Posterior vena cava (tissue), 2 donors: ENCODE measurements at regions not wholly inside any gene's neighbourhood (a gene's known extent, or its start where the extent isn't known, plus 50 kb on each side); places are given as distances from the start of the nearest gene placed in this dataset.
A peak's percentile ranks its signal among the peaks of the same experiment; 100 is the strongest.

Source experiments
- DNase-seq: peaks from one replicate; pipeline ENCODE4 v3.0.0-alpha.2; 2020; ENCODE audit warnings: low spot score
- intact Hi-C, 2 donors: fragments of 100-400 bp; cut with DNase I; formaldehyde crosslinking; loops; one replicate each; pipeline versions ENCODE4 v1.14.1 to v1.14.2; 2022 to 2023
- donor health status: DM: yes; HTN: yes; CAD: no.
- donor health status: DM: yes; HTN: yes; CAD: no.

DNA sequence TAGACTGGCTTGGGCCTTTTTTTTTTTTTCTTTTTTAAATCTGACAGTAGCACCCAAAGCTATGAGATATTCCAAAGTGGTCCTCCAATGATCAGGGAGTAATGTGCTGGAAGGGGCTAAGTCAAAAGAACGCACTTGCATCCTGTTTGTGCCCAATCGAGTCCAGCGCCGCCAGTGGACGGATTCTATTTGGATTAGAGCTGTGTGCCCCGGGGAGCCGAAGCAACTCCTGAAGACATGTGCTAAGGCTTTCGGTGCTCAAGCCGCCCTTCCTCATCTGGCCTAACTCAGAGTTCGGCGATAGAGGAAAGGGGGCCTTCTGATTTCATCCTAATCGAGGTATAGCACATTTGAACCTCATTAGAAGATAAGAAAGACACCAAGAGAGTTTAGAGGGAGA, 147.8 kb upstream of the NECTIN1 start:
- DNase-seq = peak; percentile 74
- intact Hi-C loops = no loop called here

DNA sequence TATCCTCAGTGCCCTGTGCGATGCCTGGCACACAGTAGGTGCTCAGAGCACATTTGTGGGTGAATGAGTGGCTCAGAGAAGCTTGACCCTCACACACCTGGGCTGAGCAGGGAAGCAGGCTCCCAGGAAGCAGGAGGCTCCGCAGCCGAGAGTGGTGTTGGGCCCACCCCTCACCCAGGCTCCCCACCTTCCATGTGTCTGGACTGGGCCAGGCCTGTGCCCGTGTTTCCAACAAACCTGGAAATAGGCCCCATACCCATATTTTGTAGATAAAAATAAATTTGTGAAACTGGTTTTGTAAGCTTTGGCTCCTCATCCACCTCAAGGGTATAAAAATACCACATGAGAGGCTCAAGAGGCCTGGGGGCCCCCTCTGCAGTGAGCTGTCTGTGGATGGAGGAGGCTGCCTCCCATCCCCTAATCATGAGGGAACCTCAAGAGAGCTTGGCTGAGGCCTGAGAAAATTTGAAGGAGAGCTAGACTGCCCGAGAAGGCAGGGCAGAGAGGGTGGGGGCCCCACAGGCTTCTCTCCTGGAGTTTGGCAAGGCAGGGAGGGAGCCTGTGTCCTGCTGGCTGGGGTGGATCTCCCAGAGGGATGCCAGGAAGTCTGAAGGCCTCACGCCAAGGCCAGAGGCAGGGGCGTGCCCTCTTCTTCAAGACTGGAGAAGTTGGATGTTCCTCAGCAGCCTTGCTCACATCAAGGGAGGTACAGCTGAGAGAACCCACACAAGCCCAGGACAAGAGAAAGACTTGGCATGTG, 147.0 kb upstream of the NECTIN1 start:
- peak; percentile 78 for DNase-seq
- intact Hi-C loops = no loop called here

DNA sequence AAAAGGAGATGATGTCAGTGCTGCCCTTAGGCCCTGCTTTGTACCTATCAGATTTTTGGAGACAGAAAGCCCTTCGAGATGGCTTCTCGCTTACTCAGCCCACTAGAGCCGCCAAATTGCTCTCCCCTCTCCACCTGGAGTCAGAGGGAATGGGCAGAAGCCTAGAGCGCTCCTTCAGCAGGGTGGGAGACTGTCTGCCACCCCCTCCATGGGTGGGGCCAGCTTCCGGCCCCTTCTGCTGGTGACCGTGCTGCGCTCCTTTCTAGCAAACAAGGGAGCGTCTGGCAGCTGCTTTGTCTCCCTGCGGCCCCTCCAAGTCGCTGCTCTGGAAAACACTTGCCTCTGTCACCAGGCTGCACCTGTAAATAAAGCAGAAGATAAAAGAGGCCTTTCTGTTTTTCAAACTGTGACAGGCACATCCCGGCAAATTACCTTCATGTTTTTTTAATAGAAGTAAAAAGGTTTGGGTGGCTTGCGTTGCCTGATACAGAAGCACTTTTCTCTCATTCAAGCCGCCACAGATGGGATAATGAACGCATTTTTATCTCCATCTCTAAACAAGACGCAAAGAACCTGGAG, 145.7 kb upstream of the NECTIN1 start:
- intact Hi-C loops = no loop called here
- peak; percentile 46 for DNase-seq

DNA sequence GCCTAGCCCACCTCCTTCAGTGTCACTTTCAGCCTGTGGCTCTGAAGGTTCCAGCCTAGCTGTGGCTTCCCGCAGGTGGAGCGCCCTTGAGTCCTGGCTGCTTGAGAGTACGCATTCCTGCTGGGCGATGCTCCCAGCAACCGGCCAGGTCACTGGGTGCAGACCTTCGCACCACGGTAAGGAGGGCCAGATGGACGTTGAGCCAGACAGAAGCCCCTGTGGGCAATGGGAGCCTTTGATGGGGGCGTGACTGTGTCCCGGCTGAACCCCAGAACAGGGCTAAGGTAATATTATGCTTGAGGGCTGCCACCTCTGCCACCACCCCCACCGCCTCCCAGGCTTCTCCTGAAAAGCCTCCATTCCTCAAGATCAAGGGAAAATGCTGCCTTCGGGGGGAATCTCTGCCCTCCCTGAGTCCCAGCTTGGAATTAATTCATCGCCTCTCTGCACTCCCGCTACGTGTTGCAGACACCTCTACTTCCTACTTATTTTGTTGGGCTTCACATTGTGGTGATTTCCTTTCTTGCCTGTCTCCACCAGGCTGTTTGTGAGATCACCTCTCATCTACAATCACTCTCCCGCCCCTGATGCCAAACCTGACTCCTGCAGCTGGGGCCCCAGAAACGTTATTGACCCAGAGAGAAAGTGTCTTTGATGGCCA, 144.9 kb upstream of the NECTIN1 start:
- intact Hi-C loops = no loop called here
- peak; percentile 59 for DNase-seq

DNA sequence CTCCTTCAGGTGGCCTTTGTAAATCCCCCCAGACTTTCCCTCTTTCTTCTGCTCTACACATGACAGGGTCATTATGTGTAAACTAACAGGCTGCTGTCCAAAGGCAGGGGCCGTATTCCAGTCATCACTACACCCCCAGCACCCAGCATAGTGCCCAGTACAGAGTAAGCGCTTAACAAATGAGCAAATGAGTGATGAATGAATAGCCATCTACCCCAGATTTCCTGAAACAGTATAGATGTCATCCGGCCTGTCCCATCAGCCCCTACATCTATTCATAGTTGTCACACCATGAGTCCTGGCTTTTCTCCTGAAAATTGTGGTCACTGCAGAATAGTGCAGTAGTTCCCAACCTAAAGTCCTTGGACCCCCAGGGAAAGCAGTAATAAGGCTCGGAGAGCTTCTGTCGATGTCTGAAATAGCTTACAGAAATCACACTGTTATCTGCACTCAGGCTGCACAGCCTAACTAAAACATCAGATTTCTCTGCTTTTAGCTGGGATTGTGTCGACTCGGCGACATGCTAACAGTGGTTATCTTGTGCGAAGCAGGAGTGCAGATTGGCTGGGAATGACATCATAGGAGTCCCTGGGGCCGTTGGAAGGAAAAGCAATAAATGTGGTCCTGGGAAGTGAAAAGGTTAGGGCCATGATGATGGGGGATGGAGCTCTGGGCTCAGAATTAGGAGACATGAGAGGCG, 143.8 kb upstream of the NECTIN1 start:
- intact Hi-C loops = no loop called here
- DNase-seq = peak; percentile 2

DNA sequence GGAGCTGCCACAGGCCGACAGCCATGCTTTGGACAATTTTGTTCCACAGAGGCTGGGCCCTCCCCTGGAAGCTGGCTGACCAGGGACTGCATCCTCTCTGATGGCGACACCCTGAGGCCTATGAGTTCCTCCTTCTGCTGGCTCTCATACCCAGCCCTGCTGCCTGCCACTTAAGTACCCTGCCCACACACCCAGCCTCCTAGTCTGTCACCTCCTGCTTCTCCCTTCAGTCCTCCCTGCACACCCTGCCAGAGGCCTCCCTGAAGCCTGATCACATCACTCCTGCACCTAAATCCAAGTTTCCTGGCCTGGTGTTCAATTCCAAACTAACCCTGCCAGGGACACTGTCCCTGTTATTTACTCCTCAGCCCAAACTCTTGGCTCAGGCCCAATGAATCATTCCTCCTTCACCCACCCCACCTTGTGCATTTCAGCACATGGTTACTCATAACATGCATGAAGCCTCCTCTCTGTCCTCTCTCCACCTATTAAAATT, 136.7 kb upstream of the NECTIN1 start:
- DNase-seq = no peak

DNA sequence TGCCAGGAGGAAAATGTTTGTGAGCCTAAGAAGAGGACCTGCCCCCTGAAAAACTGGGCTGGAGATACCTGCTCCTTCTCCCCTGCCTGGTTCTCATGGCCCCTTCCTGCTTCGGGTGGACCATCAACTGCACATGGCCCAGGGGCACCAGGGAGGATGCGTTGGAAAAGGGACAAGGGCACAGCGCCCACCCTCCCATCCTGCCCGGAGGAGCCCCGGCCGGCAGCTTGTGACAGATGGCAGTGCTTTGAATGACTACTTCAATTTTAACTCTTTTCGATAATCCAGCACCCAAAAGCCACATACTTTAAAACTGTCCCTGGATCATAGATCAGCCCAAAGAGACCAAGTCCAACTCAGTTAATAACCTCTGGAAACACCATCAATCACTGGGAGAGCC, 135.8 kb upstream of the NECTIN1 start:
- DNase-seq = no peak
- intact Hi-C loops = no loop called here

More for the DNA sequence above, 136.7 kb upstream of the NECTIN1 start:
- intact Hi-C loops = no loop called here

DNA sequence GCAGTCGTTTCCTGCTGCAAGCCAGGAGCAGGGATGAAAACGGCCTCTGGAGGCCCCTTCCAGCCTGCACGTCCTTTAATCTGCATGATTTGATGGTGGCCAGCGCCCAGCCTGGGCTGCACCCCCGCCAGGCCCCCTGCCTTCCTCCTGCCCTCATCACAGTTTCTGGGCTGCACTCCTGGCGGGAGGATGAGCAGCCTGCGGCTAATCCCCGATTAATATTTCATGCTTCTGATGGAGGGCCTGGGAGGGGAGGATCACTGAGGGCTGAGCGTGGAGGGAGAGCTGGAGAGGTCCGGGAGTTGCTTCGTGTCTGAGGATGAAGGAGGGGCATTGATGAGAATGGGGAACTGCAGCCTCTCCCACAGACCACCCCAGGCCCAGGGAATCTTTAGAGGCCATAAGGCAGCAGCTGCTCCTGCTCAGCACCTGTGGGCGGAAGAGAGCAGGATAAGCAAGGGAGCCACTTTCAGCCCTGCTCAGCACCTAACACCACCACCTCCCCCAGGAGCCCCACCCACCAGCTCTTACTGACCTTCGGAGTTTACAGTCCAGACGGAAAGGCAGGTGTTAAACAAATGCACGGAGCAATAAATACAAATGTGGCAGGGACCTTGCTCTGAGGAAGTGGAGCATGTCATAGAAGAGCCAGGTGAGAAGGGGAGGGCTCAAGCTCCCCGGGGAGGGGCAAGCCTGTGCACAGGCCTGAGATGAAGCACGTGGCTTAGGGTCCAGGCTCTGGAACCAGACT, 135.0 kb upstream of the NECTIN1 start:
- DNase-seq = no peak
- intact Hi-C loops = no loop called here

DNA sequence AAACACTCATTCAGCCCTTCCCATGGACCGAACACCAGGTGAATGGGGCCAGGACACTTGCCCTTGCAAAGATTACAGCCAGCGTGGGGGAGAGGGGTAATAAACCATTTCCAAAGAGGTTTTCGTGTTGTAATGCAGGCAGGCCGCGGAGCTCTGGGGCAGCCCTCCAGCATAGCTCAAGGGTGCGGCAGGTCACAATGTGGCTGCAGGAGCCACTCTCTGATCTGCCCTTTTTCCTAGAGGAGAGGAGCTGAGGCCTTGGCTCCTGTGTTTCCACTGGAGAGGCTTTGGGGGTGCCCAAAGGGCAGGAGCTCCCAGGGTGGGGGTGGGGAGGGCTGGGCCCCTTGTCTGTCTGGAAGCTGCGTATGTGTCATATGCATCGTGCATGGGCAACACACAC, 134.2 kb upstream of the NECTIN1 start:
- DNase-seq = no peak
- intact Hi-C loops = no loop called here

DNA sequence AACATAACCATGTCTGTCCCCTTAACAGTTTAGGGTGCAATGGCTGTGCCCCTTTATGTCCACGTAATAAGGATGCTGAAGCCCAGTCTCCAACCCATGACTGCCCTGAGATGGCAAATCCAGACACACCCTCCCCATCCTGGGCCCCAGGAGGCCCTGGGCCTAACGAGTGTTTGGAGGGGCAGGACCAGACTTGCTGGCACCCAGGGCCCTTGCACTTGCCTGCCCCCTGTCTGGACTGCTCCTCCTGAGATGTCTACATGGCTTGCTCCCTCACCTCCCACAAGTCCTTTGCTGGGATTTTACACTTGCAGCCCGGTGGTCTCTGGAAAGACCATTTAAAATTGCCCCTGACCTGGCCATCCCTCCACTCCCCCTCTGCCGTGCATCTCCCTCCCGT, 132.2 kb upstream of the NECTIN1 start:
- DNase-seq = peak; percentile 54
- intact Hi-C loops = no loop called here

DNA sequence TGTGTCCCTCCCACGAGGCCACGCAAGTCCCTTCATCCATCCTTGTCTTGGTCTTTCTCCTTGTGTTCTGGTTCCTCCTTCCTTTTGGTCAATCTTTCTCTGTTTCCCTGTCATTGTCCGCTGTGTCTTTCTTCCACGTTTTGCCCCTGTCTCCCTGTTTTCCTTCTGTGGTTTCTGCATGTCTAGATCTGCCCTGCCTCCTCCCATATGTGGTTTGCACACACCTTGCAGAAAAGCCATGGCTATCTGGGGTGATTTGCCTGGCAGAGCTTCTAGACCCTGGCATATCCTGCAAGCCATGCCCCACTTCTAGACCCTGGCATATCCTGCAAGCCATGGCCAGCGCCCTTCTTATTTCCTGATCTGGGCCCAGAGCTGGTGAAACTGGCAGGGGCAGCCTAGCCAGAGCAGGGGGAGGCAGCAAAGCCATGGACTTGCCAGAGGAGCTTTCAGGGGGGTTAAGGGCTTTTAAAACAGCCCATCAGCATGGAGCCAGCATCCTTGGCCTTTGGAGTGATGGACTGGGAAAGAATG, 131.6 kb upstream of the NECTIN1 start:
- DNase-seq = peak; percentile 40

DNA sequence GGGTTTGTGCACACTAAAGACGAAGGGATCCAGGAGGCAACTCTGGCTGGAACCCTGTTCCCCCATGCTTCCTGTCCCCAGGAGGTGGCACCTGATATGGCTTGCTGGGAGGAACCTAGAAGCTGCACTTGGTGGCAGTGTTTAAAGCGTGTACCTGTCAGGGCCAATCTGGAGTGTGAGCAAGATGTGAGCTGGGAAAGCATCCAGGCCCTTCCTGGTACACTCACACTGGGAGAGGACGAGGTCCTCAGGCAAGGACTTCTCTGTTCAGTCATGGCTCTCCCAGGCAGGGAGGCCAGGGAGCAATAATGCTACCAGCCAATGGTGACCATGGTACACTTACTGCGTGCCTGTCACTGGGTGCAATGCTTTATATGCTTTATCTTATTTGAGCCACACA, 130.7 kb upstream of the NECTIN1 start:
- DNase-seq = no peak
- intact Hi-C loops = no loop called here

More for the DNA sequence above, 131.6 kb upstream of the NECTIN1 start:
- intact Hi-C loops = no loop called here

DNA sequence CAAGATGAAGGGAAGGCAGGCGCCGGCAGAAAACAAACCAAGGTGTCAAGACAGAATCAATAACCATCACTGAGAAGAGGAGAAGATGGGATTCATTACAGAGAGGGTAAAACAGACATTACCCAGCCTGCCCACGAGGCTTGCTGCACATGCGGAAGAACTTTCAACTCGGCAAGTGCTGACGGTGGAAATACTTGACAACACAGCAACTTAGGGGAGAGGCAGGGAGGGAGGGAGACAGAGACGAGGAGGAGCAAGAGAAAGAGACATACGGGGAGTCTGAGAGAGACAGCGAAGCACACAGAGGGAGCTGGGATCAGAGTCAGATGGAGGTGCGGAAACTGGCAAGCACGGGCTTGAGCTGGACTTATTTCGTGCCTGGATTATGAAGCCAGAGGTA, 129.3 kb upstream of the NECTIN1 start:
- intact Hi-C loops = no loop called here
- peak; percentile 49 for DNase-seq

DNA sequence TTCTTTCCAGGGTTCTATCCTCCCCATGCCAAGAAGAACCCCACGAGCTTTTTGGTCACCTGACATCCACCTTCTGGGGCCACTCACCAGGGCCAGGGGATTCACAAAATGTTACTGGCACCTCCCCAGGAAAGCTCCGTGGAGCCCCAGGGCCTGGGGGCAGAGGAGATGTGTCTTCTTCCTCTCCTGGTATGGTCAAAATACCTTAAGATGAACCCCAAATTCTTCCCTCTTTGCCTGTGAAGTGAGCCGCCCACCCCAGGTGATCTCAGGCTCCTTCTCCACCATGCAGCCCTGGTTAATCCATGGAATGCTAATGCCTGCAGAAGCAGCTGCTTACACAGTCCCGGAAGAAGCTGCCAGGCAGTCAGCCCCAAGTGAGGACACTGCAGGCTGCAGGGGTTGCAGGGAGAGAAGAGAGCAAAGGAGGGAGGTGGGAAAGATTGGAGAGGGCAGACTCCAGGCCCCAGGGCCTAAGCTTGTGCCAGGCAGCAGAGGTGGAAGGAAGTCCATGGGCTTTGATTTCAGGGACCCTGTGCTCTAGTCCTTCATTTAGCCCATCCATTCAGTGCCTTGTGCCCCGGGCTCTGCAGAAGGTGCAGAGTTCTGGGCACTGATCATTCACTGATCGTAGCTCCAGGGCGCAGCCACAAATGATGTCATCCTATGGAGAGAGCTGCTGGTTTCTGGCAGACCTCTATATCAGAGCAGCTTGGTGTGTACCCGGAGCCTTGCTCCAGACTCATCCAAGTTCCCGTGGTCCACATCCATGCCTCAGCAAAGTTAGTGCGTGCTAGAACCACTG, 127.9 kb upstream of the NECTIN1 start:
- DNase-seq = no peak
- intact Hi-C loops = loop anchor here in 1 of 2 donors (2.0 kb wide), 1 partner anchor 216 kb away; no protein-coding TSS in a partner anchor

DNA sequence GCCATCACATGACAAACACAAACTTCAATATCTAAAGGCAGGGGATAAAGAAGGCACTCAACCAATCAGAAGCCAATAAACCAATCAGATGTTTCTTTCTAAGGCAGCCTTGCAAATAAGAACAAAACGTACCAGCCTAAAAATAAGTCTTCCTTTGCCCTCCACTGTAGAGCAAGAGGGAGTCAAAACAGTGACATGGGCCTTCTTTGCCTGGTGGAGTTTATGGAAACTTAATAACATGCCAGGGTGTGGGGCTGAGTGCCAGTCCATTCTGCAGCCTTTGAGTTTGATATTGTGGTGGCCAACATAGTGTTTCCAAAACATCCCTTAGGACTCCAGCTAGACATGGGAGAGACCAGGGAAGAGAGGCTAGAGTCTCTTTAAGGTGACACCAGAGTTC, 126.1 kb upstream of the NECTIN1 start:
- intact Hi-C loops = no loop called here
- no peak for DNase-seq

DNA sequence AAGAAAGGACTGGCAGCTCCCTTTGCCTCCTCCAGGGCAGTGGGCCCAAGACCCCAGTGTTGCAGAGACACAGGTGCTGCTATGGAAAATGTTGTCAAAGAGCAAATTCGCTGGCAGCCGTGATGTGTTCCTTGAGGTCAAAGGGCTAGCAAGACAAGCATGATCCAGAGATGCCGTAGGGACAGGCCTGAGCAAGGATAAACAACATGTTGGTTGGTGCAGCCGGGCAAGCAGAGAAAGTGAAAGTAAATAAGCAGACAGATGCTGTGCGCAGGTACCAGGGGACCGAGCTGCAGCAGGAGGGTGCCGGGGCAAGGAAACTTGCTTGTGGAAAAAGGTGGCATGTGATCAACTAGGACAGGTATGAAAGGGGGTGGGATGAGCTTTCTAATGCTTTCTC, 125.5 kb upstream of the NECTIN1 start:
- DNase-seq = no peak
- intact Hi-C loops = no loop called here

DNA sequence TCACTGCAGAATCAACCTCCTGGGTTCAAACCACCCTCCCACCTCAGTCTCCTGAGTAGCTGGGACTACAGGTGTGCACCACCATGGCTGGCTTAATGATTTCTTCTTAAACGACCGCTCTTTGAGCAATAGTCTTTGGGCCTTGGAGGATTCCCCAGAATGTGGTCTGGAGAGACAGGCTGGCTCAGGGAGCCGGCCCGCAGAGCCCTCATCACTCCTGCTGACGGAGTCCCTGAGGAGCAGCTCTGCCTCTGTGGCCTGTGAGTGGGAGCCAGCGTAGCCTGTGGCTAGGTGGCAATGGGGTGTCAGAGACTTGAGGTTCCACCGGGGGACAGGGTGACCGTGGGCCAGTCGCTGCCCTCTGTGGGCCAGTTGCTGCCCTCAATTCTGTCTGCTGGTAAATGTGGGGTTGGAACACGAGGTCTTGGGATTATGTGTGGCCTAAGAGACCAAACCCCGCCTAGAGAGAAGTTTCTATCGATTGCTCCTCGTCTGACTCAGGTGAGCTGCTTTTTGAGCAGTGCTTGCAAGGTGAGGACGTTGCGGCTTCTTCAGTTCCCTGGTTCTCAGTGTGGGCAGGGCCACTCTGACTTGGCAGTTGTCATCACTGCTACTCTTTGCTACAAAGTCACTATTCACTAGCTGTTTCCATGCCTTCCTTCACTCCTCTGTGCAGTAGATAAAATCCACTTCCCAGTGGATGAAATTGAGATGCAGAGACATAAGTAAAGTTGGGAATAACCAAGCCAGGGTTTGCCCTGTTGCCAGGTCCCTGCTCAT, 124.8 kb upstream of the NECTIN1 start:
- intact Hi-C loops = no loop called here
- DNase-seq = no peak
